ENCODE measurements at regions not wholly inside any gene's neighbourhood (a gene's known extent, or its start where the extent isn't known, plus 50 kb on each side); places are given as distances from the start of the nearest gene placed in this dataset.

- TF ChIP-seq POLR2A (IDR thresholded peaks at IDR 0.05) (no peak), CTCF (IDR thresholded peaks at IDR 0.05) (no peak), POLR2AphosphoS5 (IDR thresholded peaks at IDR 0.05) (no peak)
Measured at GRCh38 chr1:91597215-91597614, 96.6 kb downstream of the CDC7 start.

Data from upper lobe of left lung (tissue), 4 donors.